HG02610 (cell line): ENCODE measurements at regions not wholly inside any gene's neighbourhood (a gene's known extent, or its start where the extent isn't known, plus 50 kb on each side); places are given as distances from the start of the nearest gene placed in this dataset.
"Not testable (repeated sequence)": the region's sequence is repeated elsewhere in the genome, so short reads cannot be mapped to it uniquely, and the experiment has no call there.

Source experiments
- ATAC-seq: cut with Tn5 transposase; IDR thresholded peaks from one replicate; pipeline ENCODE4 v1.9.1; 2021; ENCODE audit warnings: mild to moderate bottlenecking, moderate library complexity; ENCODE audit not compliant: unreplicated experiment

- no peak for ATAC-seq
These were observed 782.8 kb downstream of the BCL11A start for GRCh38 chr2:59770651-59771050.

GRCh38 chr2:59761966-59762365 is 791.5 kb downstream of the BCL11A start:
- ATAC-seq = no peak

GRCh38 chr2:59756150-59756549 is 797.3 kb downstream of the BCL11A start:
- ATAC-seq = no peak

GRCh38 chr2:59754011-59754735 is 799.3 kb downstream of the BCL11A start:
- no peak for ATAC-seq

- ATAC-seq = no peak
These were observed 800.9 kb downstream of the BCL11A start for GRCh38 chr2:59752512-59752911.

GRCh38 chr2:59752071-59752470 is 801.4 kb downstream of the BCL11A start:
- no peak for ATAC-seq

- not testable (repeated sequence) for ATAC-seq
These were observed 802.2 kb downstream of the BCL11A start for GRCh38 chr2:59751214-59751613.

GRCh38 chr2:59746291-59746690 is 807.2 kb downstream of the BCL11A start:
- no peak for ATAC-seq

GRCh38 chr2:59745085-59745484 is 808.4 kb downstream of the BCL11A start:
- no peak for ATAC-seq

GRCh38 chr2:59744436-59744835 is 809.0 kb downstream of the BCL11A start:
- ATAC-seq = no peak

- ATAC-seq = no peak
These were observed 811.6 kb downstream of the BCL11A start for GRCh38 chr2:59741840-59742239.

GRCh38 chr2:59739166-59739565 is 814.3 kb downstream of the BCL11A start:
- no peak for ATAC-seq

- no peak for ATAC-seq
These were observed 816.2 kb downstream of the BCL11A start for GRCh38 chr2:59737299-59737698.

- no peak for ATAC-seq
These were observed 818.7 kb downstream of the BCL11A start for GRCh38 chr2:59734743-59735142.

- no peak for ATAC-seq
These were observed 819.5 kb downstream of the BCL11A start for GRCh38 chr2:59733970-59734369.

GRCh38 chr2:59733567-59733930 is 819.9 kb downstream of the BCL11A start:
- ATAC-seq = no peak

- no peak for ATAC-seq
These were observed 820.4 kb downstream of the BCL11A start for GRCh38 chr2:59732871-59733566.

- ATAC-seq = no peak
These were observed 826.3 kb downstream of the BCL11A start for GRCh38 chr2:59727121-59727590.

- peak; percentile 36 for ATAC-seq
These were observed 827.0 kb downstream of the BCL11A start for GRCh38 chr2:59726228-59727120.

- ATAC-seq = no peak
These were observed 828.7 kb downstream of the BCL11A start for GRCh38 chr2:59724746-59725145.

- ATAC-seq = no peak
These were observed 833.1 kb downstream of the BCL11A start for GRCh38 chr2:59720296-59720866.
